ENCODE measurements at regions not wholly inside any gene's neighbourhood (a gene's known extent, or its start where the extent isn't known, plus 50 kb on each side); places are given as distances from the start of the nearest gene placed in this dataset.
"Not testable (repeated sequence)": the region's sequence is repeated elsewhere in the genome, so short reads cannot be mapped to it uniquely, and the experiment has no call there.

GRCh38 chr6:51118792-51119191 is 300.1 kb downstream of the TFAP2B start:
- H3K27me3 ChIP-seq (ENCODE audit: insufficient read depth, low read length): no peaks in the 10 kb centered on the region
- no peak overlapping the region for H3K4me3 ChIP-seq (ENCODE audit: low read length)
- H3K9me3 ChIP-seq (ENCODE audit: insufficient read depth, low read depth, low read length): peaks cover 5% of the 10 kb centered on the region
- H3K27ac ChIP-seq (ENCODE audit: low read length): no peak overlapping the region
- no peaks in the 10 kb centered on the region for H3K36me3 ChIP-seq (ENCODE audit: insufficient read depth, low read depth, low read length)
- peaks cover 4% of the 10 kb centered on the region; the same call in 1 of the 2 replicates for H3K4me1 ChIP-seq (ENCODE audit: insufficient read depth, low read length)
- H3K9ac ChIP-seq (ENCODE audit: low read depth, low read length): no peak overlapping the region

- Histone ChIP-seq H3K27me3 (ENCODE audit: insufficient read depth, low read length) (no peaks in the 10 kb centered on the region), H3K9me3 (ENCODE audit: insufficient read depth, low read depth, low read length) (peaks cover 5% of the 10 kb centered on the region), H3K4me1 (ENCODE audit: insufficient read depth, low read length) (peaks cover 4% of the 10 kb centered on the region; the same call in 1 of the 2 replicates), H3K27ac (ENCODE audit: low read length) (no peak overlapping the region), H3K36me3 (ENCODE audit: insufficient read depth, low read depth, low read length) (no peaks in the 10 kb centered on the region), H3K4me3 (ENCODE audit: low read length) (no peak overlapping the region), H3K9ac (ENCODE audit: low read depth, low read length) (no peak overlapping the region)
Measured at GRCh38 chr6:51120016-51120415, 301.3 kb downstream of the TFAP2B start.

- not testable (repeated sequence) for H3K36me3 ChIP-seq (ENCODE audit: insufficient read depth, low read depth, low read length); H3K27me3 ChIP-seq (ENCODE audit: insufficient read depth, low read length); H3K4me3 ChIP-seq (ENCODE audit: low read length); H3K27ac ChIP-seq (ENCODE audit: low read length); H3K9me3 ChIP-seq (ENCODE audit: insufficient read depth, low read depth, low read length); H3K4me1 ChIP-seq (ENCODE audit: insufficient read depth, low read length); H3K9ac ChIP-seq (ENCODE audit: low read depth, low read length)
Measured at GRCh38 chr6:51121380-51121976, 302.8 kb downstream of the TFAP2B start.

GRCh38 chr6:51129043-51129442 is 310.4 kb downstream of the TFAP2B start:
- H3K9me3 ChIP-seq (ENCODE audit: insufficient read depth, low read depth, low read length): no peaks in the 10 kb centered on the region
- no peak overlapping the region for H3K4me3 ChIP-seq (ENCODE audit: low read length)
- H3K27me3 ChIP-seq (ENCODE audit: insufficient read depth, low read length): no peaks in the 10 kb centered on the region
- H3K4me1 ChIP-seq (ENCODE audit: insufficient read depth, low read length): no peaks in the 10 kb centered on the region
- H3K27ac ChIP-seq (ENCODE audit: low read length): no peak overlapping the region
- H3K36me3 ChIP-seq (ENCODE audit: insufficient read depth, low read depth, low read length): no peaks in the 10 kb centered on the region
- no peak overlapping the region for H3K9ac ChIP-seq (ENCODE audit: low read depth, low read length)

GRCh38 chr6:51137777-51138176 is 319.1 kb downstream of the TFAP2B start:
- Histone ChIP-seq H3K27me3 (ENCODE audit: insufficient read depth, low read length) (no peaks in the 10 kb centered on the region), H3K9ac (ENCODE audit: low read depth, low read length) (no peak overlapping the region), H3K4me1 (ENCODE audit: insufficient read depth, low read length) (no peaks in the 10 kb centered on the region), H3K27ac (ENCODE audit: low read length) (no peak overlapping the region), H3K36me3 (ENCODE audit: insufficient read depth, low read depth, low read length) (no peaks in the 10 kb centered on the region), H3K9me3 (ENCODE audit: insufficient read depth, low read depth, low read length) (no peaks in the 10 kb centered on the region), H3K4me3 (ENCODE audit: low read length) (no peak overlapping the region)

GRCh38 chr6:51139950-51140385 is 321.3 kb downstream of the TFAP2B start:
- no peaks in the 10 kb centered on the region for H3K27me3 ChIP-seq (ENCODE audit: insufficient read depth, low read length)
- H3K36me3 ChIP-seq (ENCODE audit: insufficient read depth, low read depth, low read length): no peaks in the 10 kb centered on the region
- H3K4me3 ChIP-seq (ENCODE audit: low read length): no peak overlapping the region
- H3K9me3 ChIP-seq (ENCODE audit: insufficient read depth, low read depth, low read length): no peaks in the 10 kb centered on the region
- no peaks in the 10 kb centered on the region for H3K4me1 ChIP-seq (ENCODE audit: insufficient read depth, low read length)
- no peak overlapping the region for H3K9ac ChIP-seq (ENCODE audit: low read depth, low read length)
- no peak overlapping the region for H3K27ac ChIP-seq (ENCODE audit: low read length)

GRCh38 chr6:51141080-51141479 is 322.4 kb downstream of the TFAP2B start:
- Histone ChIP-seq H3K4me3 (ENCODE audit: low read length) (no peak overlapping the region), H3K36me3 (ENCODE audit: insufficient read depth, low read depth, low read length) (no peaks in the 10 kb centered on the region), H3K27ac (ENCODE audit: low read length) (no peak overlapping the region), H3K27me3 (ENCODE audit: insufficient read depth, low read length) (no peaks in the 10 kb centered on the region), H3K9ac (ENCODE audit: low read depth, low read length) (no peak overlapping the region), H3K4me1 (ENCODE audit: insufficient read depth, low read length) (no peaks in the 10 kb centered on the region), H3K9me3 (ENCODE audit: insufficient read depth, low read depth, low read length) (no peaks in the 10 kb centered on the region)

- Histone ChIP-seq H3K4me3 (ENCODE audit: low read length) (no peak overlapping the region), H3K27me3 (ENCODE audit: insufficient read depth, low read length) (peaks cover 9% of the 10 kb centered on the region), H3K27ac (ENCODE audit: low read length) (no peak overlapping the region), H3K9me3 (ENCODE audit: insufficient read depth, low read depth, low read length) (no peaks in the 10 kb centered on the region), H3K36me3 (ENCODE audit: insufficient read depth, low read depth, low read length) (no peaks in the 10 kb centered on the region), H3K9ac (ENCODE audit: low read depth, low read length) (no peak overlapping the region), H3K4me1 (ENCODE audit: insufficient read depth, low read length) (no peaks in the 10 kb centered on the region)
Measured at GRCh38 chr6:51147756-51148155, 329.1 kb downstream of the TFAP2B start.

GRCh38 chr6:51152594-51152993 is 333.9 kb downstream of the TFAP2B start:
- H3K4me3 ChIP-seq (ENCODE audit: low read length): no peak overlapping the region
- peaks cover 29% of the 10 kb centered on the region for H3K27me3 ChIP-seq (ENCODE audit: insufficient read depth, low read length)
- H3K36me3 ChIP-seq (ENCODE audit: insufficient read depth, low read depth, low read length): no peaks in the 10 kb centered on the region
- H3K9ac ChIP-seq (ENCODE audit: low read depth, low read length): no peak overlapping the region
- no peak overlapping the region for H3K27ac ChIP-seq (ENCODE audit: low read length)
- H3K9me3 ChIP-seq (ENCODE audit: insufficient read depth, low read depth, low read length): no peaks in the 10 kb centered on the region
- H3K4me1 ChIP-seq (ENCODE audit: insufficient read depth, low read length): no peaks in the 10 kb centered on the region

- H3K36me3 ChIP-seq (ENCODE audit: insufficient read depth, low read depth, low read length): no peaks in the 10 kb centered on the region
- H3K4me1 ChIP-seq (ENCODE audit: insufficient read depth, low read length): no peaks in the 10 kb centered on the region
- no peak overlapping the region for H3K9ac ChIP-seq (ENCODE audit: low read depth, low read length)
- peaks cover 29% of the 10 kb centered on the region for H3K27me3 ChIP-seq (ENCODE audit: insufficient read depth, low read length)
- H3K9me3 ChIP-seq (ENCODE audit: insufficient read depth, low read depth, low read length): no peaks in the 10 kb centered on the region
- no peak overlapping the region for H3K4me3 ChIP-seq (ENCODE audit: low read length)
- no peak overlapping the region for H3K27ac ChIP-seq (ENCODE audit: low read length)
Measured at GRCh38 chr6:51153109-51153508, 334.4 kb downstream of the TFAP2B start.

- not testable (repeated sequence) for H3K4me1 ChIP-seq (ENCODE audit: insufficient read depth, low read length); H3K36me3 ChIP-seq (ENCODE audit: insufficient read depth, low read depth, low read length); H3K9me3 ChIP-seq (ENCODE audit: insufficient read depth, low read depth, low read length); H3K4me3 ChIP-seq (ENCODE audit: low read length); H3K9ac ChIP-seq (ENCODE audit: low read depth, low read length); H3K27ac ChIP-seq (ENCODE audit: low read length)
- peaks cover 29% of the 10 kb centered on the region for H3K27me3 ChIP-seq (ENCODE audit: insufficient read depth, low read length)
Measured at GRCh38 chr6:51154925-51155324, 336.3 kb downstream of the TFAP2B start.

GRCh38 chr6:51159260-51159659 is 340.6 kb downstream of the TFAP2B start:
- not testable (repeated sequence) for H3K4me3 ChIP-seq (ENCODE audit: low read length); H3K36me3 ChIP-seq (ENCODE audit: insufficient read depth, low read depth, low read length); H3K27me3 ChIP-seq (ENCODE audit: insufficient read depth, low read length); H3K9me3 ChIP-seq (ENCODE audit: insufficient read depth, low read depth, low read length); H3K4me1 ChIP-seq (ENCODE audit: insufficient read depth, low read length); H3K9ac ChIP-seq (ENCODE audit: low read depth, low read length); H3K27ac ChIP-seq (ENCODE audit: low read length)
